ENCODE measurements at regions not wholly inside any gene's neighbourhood (a gene's known extent, or its start where the extent isn't known, plus 50 kb on each side); places are given as distances from the start of the nearest gene placed in this dataset.

DNA sequence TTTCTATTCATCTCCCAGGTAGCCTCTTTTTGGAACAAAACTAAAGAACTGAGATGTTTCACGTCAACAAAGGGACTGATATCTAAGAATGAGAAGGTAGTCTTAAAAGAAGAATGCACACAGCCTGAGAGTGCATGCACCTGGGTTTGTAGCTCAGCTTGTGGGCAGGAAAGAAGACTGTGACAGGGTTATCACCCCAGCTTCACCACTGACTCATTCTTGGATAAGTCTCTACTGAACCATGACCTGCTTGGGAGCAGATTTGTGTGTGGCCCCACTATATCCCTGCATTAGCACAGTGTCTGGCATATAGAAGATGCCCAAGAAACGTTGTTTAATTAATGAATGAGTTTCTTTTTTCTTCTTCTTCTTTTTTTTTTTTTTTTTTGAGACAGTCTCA lies 187.5 kb downstream of the GPAM start:
- Histone ChIP-seq H2BK15ac (ENCODE audit: low read length) (no peak overlapping the region), H3K4me3 (ENCODE audit: extremely low read depth in 1 of 4, insufficient read depth in 2 of 4, low read depth in 3 of 4, low read length in 4 of 4) (no peak overlapping the region), H4K5ac (ENCODE audit: insufficient read length, low read depth, low read length) (no peak overlapping the region), H3K14ac (ENCODE audit: insufficient read length) (no peak overlapping the region), H2AFZ (ENCODE audit: low read length) (no peak overlapping the region), H3K4me2 (ENCODE audit: insufficient read depth in 1 of 2, low read depth in 2 of 2, low read length in 2 of 2) (no peak overlapping the region), H3K9ac (replicated peaks in 1 of 4; ENCODE audit: extremely low read depth in 1 of 4, low read depth in 3 of 4, low read length in 3 of 4) (no peak overlapping the region), H2BK5ac (ENCODE audit: low read depth, low read length) (no peak overlapping the region), H2BK20ac (ENCODE audit: low read length) (no peak overlapping the region), H2AK5ac (ENCODE audit: low read depth, low read length) (no peak overlapping the region), H3K79me1 (ENCODE audit: low read depth, low read length) (no peaks in the 10 kb centered on the region), H3K79me2 (ENCODE audit: control insufficient read depth in 1 of 2, insufficient read depth in 2 of 2, low read length in 2 of 2) (no peaks in the 10 kb centered on the region), H3K27me3 (replicated peaks in 1 of 4; ENCODE audit: control insufficient read depth in 3 of 4, extremely low read depth in 1 of 4, insufficient read depth in 3 of 4, low read length in 3 of 4) (no peaks in the 10 kb centered on the region; a peak in 1 of 7 replicates), H4K91ac (replicated peaks; ENCODE audit: insufficient read length, low read length) (no peak overlapping the region), H4K8ac (ENCODE audit: extremely low read depth, insufficient read depth, low read length) (no peak overlapping the region), H3K4me1 (replicated peaks in 1 of 4; ENCODE audit: control insufficient read depth in 3 of 4, insufficient read depth in 4 of 4, low read length in 3 of 4) (peaks cover 3 to 15% (median 14%) of the 10 kb centered on the region in 4 experiments; a peak in 5 of 7 replicates), H4K20me1 (replicated peaks in 1 of 2; ENCODE audit: control insufficient read depth in 1 of 2, insufficient read depth in 2 of 2, low read length in 2 of 2) (no peaks in the 10 kb centered on the region), H3K4ac (replicated peaks; ENCODE audit: insufficient read length, low read depth, low read length) (no peak overlapping the region), H3K27ac (ENCODE audit: low read depth, low read length) (no peak overlapping the region), H3K23me2 (ENCODE audit: low read depth, low read length) (no peaks in the 10 kb centered on the region), H3K23ac (ENCODE audit: insufficient read length) (no peak overlapping the region), H3K9me3 (ENCODE audit: insufficient read depth in 2 of 2, low read depth in 1 of 2, low read length in 1 of 2) (no peaks in the 10 kb centered on the region), H2BK12ac (ENCODE audit: low read depth, low read length) (no peak overlapping the region), H3K36me3 (ENCODE audit: control insufficient read depth in 2 of 4, insufficient read depth in 4 of 4, low read length in 3 of 4) (no peaks in the 10 kb centered on the region), H3K18ac (ENCODE audit: extremely low read depth, low read length) (no peak overlapping the region), H2BK120ac (replicated peaks; ENCODE audit: low read depth, low read length) (no peak overlapping the region), H3K56ac (replicated peaks; ENCODE audit: insufficient read length, low read depth, low read length) (no peak overlapping the region)
- ChIA-PET CTCF (ENCODE audit: partially characterized antibody) (interaction anchor here (1.2 to 3.2 kb wide), 2 partner anchors 15 to 142 kb away, joined by 3 to 14 read pairs; no protein-coding TSS in a partner anchor), POLR2A (ENCODE audit: partially characterized antibody) (no interaction called here)
- DNase-seq (ENCODE audit: low read depth in 1 of 2, low spot score in 2 of 2) = no peak
- WGBS, 2 experiments (ENCODE audit: extremely low coverage in 1 of 2, insufficient coverage in 1 of 2, insufficient read length in 1 of 2, insufficient replicate concordance in 2 of 2, low coverage in 1 of 2, low lambda C conversion rate in 2 of 2, missing lambda C conversion rate in 1 of 2) = 71% methylated on average over 2 of the region's 2 CpGs; no CpG with 5 or more reads in 1 of the 2 experiments
- TF ChIP-seq CREB1 (IDR thresholded peaks at IDR 0.05) (no peak), PHF8 (conservative IDR thresholded peaks at IDR 0.05; ENCODE audit: low read depth, low read length) (no peak), CEBPB (IDR thresholded peaks at IDR 0.05; ENCODE audit: low read depth, low read length) (no peak), CTCF (IDR thresholded peaks at IDR 0.05; ENCODE audit: control extremely low read depth in 1 of 3, insufficient read depth in 1 of 3, low read depth in 1 of 3, low read length in 3 of 3) (no peak), EP300 (IDR thresholded peaks at IDR 0.05; ENCODE audit: borderline replicate concordance in 1 of 2, low read depth in 2 of 2, low read length in 2 of 2) (no peak), JUN (IDR thresholded peaks at IDR 0.05; ENCODE audit: low read depth, low read length) (no peak), E2F6 (IDR thresholded peaks at IDR 0.05) (no peak), SP4 (IDR thresholded peaks at IDR 0.05; ENCODE audit: low read length) (no peak)
- no peak for FAIRE-seq

Measured in H1 (cell line).